Esophagus muscularis mucosa (tissue), 4 donors: ENCODE measurements at regions not wholly inside any gene's neighbourhood (a gene's known extent, or its start where the extent isn't known, plus 50 kb on each side); places are given as distances from the start of the nearest gene placed in this dataset.
"Not testable (repeated sequence)": the region's sequence is repeated elsewhere in the genome, so short reads cannot be mapped to it uniquely, and the experiment has no call there.

Experiments used
- DNase-seq: peaks from one replicate; pipeline ENCODE4 v3.0.0-alpha.2; 2017; ENCODE audit errors: extremely low spot score
- H3K27ac ChIP-seq, 4 donors: fragments of 200-600 bp; sonication (generic); replicated peaks in 1 of 4; 1 replicate in 3 of 4; 2 replicates in 1 of 4; pipeline ENCODE4 v1.5.1; 2016 to 2019; ENCODE audit warnings: mild to moderate bottlenecking in 1 of 4
- H3K27me3 ChIP-seq, 4 donors: fragments of 200-600 bp; sonication (generic); one replicate each; pipeline versions ENCODE4 v1.5.1 to v1.6.0; 2016 to 2019
- H3K36me3 ChIP-seq, 4 donors: fragments of 200-600 bp; sonication (generic); one replicate each; pipeline ENCODE4 v1.5.1; 2016 to 2019
- H3K4me1 ChIP-seq, 4 donors: fragments of 200-600 bp; sonication (generic); one replicate each; pipeline ENCODE4 v1.5.1; 2016 to 2019
- H3K4me3 ChIP-seq, 4 donors: fragments of 200-600 bp; sonication (generic); 1 replicate in 2 of 4; 2 replicates in 2 of 4; pipeline ENCODE4 v1.5.1; 2016 to 2019; ENCODE audit warnings: mild to moderate bottlenecking in 4 of 4, moderate library complexity in 1 of 4
- H3K9me3 ChIP-seq, 4 donors: fragments of 200-600 bp; sonication (generic); 1 replicate in 3 of 4; 2 replicates in 1 of 4; pipeline ENCODE4 v1.5.1; 2016 to 2019
- CTCF ChIP-seq, 3 experiments: fragments of 200-600 bp in 2 of 3; fragments of 450-650 bp in 1 of 3; sonication (generic) in 2 of 3; IDR thresholded peaks; one replicate each; pipeline ENCODE4 v1.5.1; 2017 to 2019; ENCODE audit warnings: antibody characterized with exemption in 3 of 3, mild to moderate bottlenecking in 2 of 3, moderate library complexity in 1 of 3
- EP300 ChIP-seq: sonication (generic); formaldehyde crosslinking; IDR thresholded peaks from one replicate; pipeline ENCODE4 v1.6.1; 2017; ENCODE audit warnings: antibody characterized with exemption
- POLR2A ChIP-seq: fragments of 450-650 bp; IDR thresholded peaks from one replicate; pipeline ENCODE4 v1.6.1; 2017; ENCODE audit warnings: antibody characterized with exemption, moderate library complexity, mild to moderate bottlenecking, low read depth
- POLR2AphosphoS5 ChIP-seq, 2 donors: sonication (generic); formaldehyde crosslinking; IDR thresholded peaks; one replicate each; pipeline ENCODE4 v1.6.1; 2017; ENCODE audit warnings: antibody characterized with exemption in 2 of 2
- WGBS: methylation state at CpG from one replicate; pipeline ENCODE4 v1.1.5; 2018; 5-methylcytosine and 5-hydroxymethylcytosine counted together
- intact Hi-C: fragments of 100-400 bp; cut with DNase I; formaldehyde crosslinking; loops from one replicate; pipeline ENCODE4 v1.15.1; 2023

GRCh38 chr5:2817031-2817603 is 65.6 kb upstream of the IRX2 start:
- intact Hi-C loops = no loop called here

GRCh38 chr5:2813678-2814077 is 62.2 kb upstream of the IRX2 start:
- Histone ChIP-seq H3K9me3 (no peaks in the 10 kb centered on the region), H3K27me3 (peaks cover 0 to 18% (median 0%) of the 10 kb centered on the region in 4 donors), H3K27ac (no peak overlapping the region), H3K4me3 (no peak overlapping the region), H3K4me1 (no peaks in the 10 kb centered on the region), H3K36me3 (no peaks in the 10 kb centered on the region)
- WGBS = 87% methylated on average over 8 of the region's 9 CpGs
- peak; percentile 82 for DNase-seq
- TF ChIP-seq POLR2A = no peak
- no peak for TF ChIP-seq EP300
- no peak for TF ChIP-seq CTCF (IDR thresholded peaks at IDR 0.05)
- TF ChIP-seq POLR2AphosphoS5 (IDR thresholded peaks at IDR 0.05) = no peak
- intact Hi-C loops = no loop called here

More at GRCh38 chr5:2817031-2817603, 65.6 kb upstream of the IRX2 start:
- 68% methylated on average over 5 of the region's 5 CpGs for WGBS
- H3K27me3 ChIP-seq = peaks cover 0 to 18% (median 0%) of the 10 kb centered on the region in 4 donors
- no peak overlapping the region for H3K4me3 ChIP-seq
- TF ChIP-seq POLR2A (no peak), CTCF (IDR thresholded peaks at IDR 0.05) (no peak), POLR2AphosphoS5 (IDR thresholded peaks at IDR 0.05) (no peak), EP300 (no peak)
- no peaks in the 10 kb centered on the region for H3K4me1 ChIP-seq
- no peak overlapping the region for H3K27ac ChIP-seq
- peak; percentile 84 for DNase-seq
- H3K36me3 ChIP-seq = no peaks in the 10 kb centered on the region
- no peaks in the 10 kb centered on the region for H3K9me3 ChIP-seq

- no peaks in the 10 kb centered on the region for H3K9me3 ChIP-seq
- no peaks in the 10 kb centered on the region for H3K36me3 ChIP-seq
- TF ChIP-seq EP300 (no peak), POLR2AphosphoS5 (IDR thresholded peaks at IDR 0.05) (no peak), CTCF (IDR thresholded peaks at IDR 0.05) (no peak), POLR2A (no peak)
- no peak overlapping the region for H3K27ac ChIP-seq
- 74% methylated on average over 3 of the region's 3 CpGs for WGBS
- intact Hi-C loops = no loop called here
- H3K4me3 ChIP-seq = no peak overlapping the region
- H3K4me1 ChIP-seq = no peaks in the 10 kb centered on the region
- H3K27me3 ChIP-seq = peaks cover 0 to 31% (median 0%) of the 10 kb centered on the region in 4 donors
- DNase-seq = peak; percentile 78
These were observed 59.2 kb upstream of the IRX2 start for GRCh38 chr5:2810644-2811043.

- H3K4me1 ChIP-seq, H3K27ac ChIP-seq, DNase-seq, H3K36me3 ChIP-seq, H3K4me3 ChIP-seq, intact Hi-C loops, H3K9me3 ChIP-seq: not testable (repeated sequence)
- peaks cover 0 to 17% (median 0%) of the 10 kb centered on the region in 4 donors for H3K27me3 ChIP-seq
- 71% methylated on average over 5 of the region's 5 CpGs for WGBS
These were observed 55.8 kb upstream of the IRX2 start for GRCh38 chr5:2807244-2807643.

GRCh38 chr5:2806176-2806575 is 54.7 kb upstream of the IRX2 start:
- no peaks in the 10 kb centered on the region for H3K9me3 ChIP-seq
- DNase-seq = peak; percentile 90

More at GRCh38 chr5:2806176-2806575, 54.7 kb upstream of the IRX2 start:
- intact Hi-C loops = no loop called here
- WGBS = 73% methylated on average over 11 of the region's 12 CpGs
- Histone ChIP-seq H3K27me3 (peaks cover 0 to 20% (median 0%) of the 10 kb centered on the region in 4 donors), H3K36me3 (no peaks in the 10 kb centered on the region), H3K4me1 (no peaks in the 10 kb centered on the region), H3K4me3 (no peak overlapping the region), H3K27ac (no peak overlapping the region)
- TF ChIP-seq EP300 (no peak), POLR2A (no peak), POLR2AphosphoS5 (IDR thresholded peaks at IDR 0.05) (no peak), CTCF (IDR thresholded peaks at IDR 0.05) (no peak)
